ENCODE measurements at regions not wholly inside any gene's neighbourhood (a gene's known extent, or its start where the extent isn't known, plus 50 kb on each side); places are given as distances from the start of the nearest gene placed in this dataset.

- DNase-seq (ENCODE audit: low read depth in 2 of 3, low spot score in 1 of 3), result no peak
Measured at GRCh38 chr3:148205977-148206376, 491.7 kb upstream of the AGTR1 start.

- DNase-seq (ENCODE audit: low read depth in 2 of 3, low spot score in 1 of 3), result no peak
Measured at GRCh38 chr3:148206446-148206845, 491.3 kb upstream of the AGTR1 start.

GRCh38 chr3:148208975-148209374 lies 488.7 kb upstream of the AGTR1 start:
- DNase-seq (ENCODE audit: low read depth in 2 of 3, low spot score in 1 of 3), result no peak

- no peak for DNase-seq (ENCODE audit: low read depth in 2 of 3, low spot score in 1 of 3)
Measured at GRCh38 chr3:148211725-148212124, 486.0 kb upstream of the AGTR1 start.

DNA sequence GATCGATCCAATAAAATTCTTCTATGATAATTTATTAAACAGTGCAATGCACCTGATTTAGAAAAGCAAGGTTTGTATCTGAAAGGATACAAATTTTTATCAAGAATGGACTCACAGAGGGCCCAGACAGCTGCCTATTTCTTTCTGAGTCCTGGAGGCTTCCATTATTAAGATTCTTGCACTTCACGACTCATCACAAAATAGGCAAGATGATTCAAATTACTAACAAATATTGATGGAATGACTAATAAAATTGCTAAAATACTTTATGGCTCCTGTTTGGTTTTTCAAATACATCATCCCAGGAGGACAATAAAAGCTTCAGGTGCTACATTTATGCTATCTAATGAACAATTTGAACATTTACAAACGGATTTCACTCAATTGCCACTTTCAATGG lies 483.0 kb upstream of the AGTR1 start:
- DNase-seq (ENCODE audit: low read depth in 2 of 3, low spot score in 1 of 3), result no peak

DNA sequence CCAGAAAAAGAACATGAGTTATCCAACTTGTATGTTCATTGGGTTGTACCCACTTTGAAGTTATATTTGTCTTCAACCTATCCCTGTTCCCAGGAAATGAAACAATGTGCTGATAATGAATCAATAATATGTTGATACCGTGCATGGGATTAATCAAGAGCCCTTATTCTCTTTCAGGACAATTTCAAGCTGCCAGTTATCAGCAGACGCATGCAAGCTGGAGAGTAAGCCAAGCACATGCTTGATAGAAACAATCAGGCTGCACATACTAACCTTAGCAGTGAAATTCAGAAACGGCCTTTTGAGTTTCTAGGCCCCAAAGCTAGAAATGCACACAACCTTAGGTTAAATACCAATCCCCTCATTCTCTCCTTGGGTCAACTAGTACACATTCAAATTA lies 480.4 kb upstream of the AGTR1 start:
- no peak for DNase-seq (ENCODE audit: low read depth in 2 of 3, low spot score in 1 of 3)

DNA sequence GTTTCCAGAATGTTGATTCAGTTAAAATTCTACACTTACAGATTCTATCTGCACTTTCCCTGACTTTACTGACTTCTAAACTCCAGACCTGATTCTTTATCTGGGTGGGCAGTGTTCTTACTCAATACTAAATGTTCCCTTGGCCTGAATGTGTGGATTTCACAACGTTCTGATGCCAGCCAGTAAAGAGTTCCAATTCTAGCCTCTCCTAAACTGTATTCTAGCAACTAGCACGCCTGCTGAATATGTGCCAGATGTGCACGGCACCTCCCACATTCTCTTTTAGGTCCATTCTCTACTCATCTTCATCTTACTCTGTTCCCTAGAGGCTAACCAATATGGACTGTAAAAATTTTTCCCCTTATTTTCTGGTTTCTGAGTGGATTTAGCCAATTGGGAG lies 479.5 kb upstream of the AGTR1 start:
- DNase-seq (ENCODE audit: low read depth in 2 of 3, low spot score in 1 of 3), result no peak

DNA sequence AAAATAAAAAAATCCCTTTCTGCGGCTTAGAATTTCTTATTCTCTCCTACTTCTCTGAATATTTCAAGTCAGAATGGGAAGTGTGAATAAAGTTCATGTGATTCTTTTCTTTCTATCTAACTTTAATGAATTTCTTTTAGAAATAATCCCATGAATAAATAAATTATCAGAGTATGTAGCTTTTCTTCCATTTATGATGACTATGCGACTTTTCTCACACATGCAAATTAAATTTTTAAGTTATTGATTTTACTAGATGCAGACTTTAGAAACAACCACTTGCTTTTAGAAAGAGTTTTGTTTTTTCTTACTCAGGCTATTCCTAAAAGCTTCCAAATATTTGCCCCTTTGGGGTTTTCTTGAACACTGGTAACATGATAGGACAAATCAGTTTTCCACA lies 477.7 kb upstream of the AGTR1 start:
- no peak for DNase-seq (ENCODE audit: low read depth in 2 of 3, low spot score in 1 of 3)

- no peak for DNase-seq (ENCODE audit: low read depth in 2 of 3, low spot score in 1 of 3)
Measured at GRCh38 chr3:148221303-148221702, 476.4 kb upstream of the AGTR1 start.

DNA sequence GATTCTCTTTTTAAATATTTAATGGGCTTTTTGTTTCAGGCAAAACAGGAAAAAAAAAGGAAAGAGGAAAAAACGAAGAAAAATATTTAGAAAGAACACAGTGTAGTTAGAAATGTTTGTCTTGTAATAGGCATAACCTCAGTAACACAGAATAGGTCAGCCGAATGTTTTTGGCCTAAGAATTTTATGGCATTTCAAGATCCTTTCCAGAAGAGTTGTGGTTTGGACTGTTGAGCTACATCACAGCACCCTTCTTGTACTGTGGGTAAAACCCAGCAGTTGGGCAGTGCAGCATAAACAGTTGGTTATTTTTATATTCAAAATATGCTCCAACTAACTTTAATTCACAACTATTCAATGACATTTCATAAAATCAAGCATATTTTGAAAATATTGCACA lies 474.4 kb upstream of the AGTR1 start:
- no peak for DNase-seq (ENCODE audit: low read depth in 2 of 3, low spot score in 1 of 3)

DNA sequence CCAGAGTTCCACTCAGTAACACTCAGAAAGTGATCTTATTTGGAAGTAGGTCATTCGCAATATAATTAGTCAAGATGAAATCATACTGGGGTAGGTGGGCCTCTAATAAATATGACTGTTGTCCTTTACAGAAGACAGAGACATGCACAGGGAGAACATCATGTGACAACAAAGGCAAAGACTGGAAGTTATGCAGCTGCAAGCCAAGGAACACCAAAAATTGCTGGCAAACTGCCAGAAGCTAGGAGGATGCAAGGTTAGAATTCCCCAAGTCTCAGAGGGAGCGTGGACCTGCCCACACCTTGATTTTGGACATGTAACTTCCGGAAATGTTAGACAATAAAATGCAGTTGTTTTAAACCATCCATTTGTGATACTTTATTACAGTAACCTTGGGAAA lies 471.5 kb upstream of the AGTR1 start:
- no peak for DNase-seq (ENCODE audit: low read depth in 2 of 3, low spot score in 1 of 3)

DNA sequence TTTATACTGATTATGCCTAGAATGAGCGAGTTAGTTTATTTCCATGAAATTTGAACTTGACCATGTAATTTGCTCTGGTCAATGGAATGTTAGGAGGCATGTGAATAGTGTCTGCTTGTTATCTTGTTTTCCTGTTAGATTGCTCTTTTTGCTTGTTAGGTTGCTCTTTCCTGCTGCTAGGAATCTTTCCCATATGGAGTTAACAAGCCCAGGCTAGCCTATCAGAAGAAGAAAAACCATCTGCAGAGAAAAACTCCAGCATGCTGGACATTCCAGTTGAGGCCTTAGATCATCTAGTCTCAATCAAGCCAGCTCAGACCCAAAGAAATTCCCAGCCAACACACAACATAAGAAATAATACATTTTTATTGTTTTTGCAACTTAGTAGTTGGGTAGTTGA lies 470.2 kb upstream of the AGTR1 start:
- DNase-seq (ENCODE audit: low read depth in 2 of 3, low spot score in 1 of 3), result no peak

- no peak for DNase-seq (ENCODE audit: low read depth in 2 of 3, low spot score in 1 of 3)
Measured at GRCh38 chr3:148229107-148229506, 468.6 kb upstream of the AGTR1 start.

DNA sequence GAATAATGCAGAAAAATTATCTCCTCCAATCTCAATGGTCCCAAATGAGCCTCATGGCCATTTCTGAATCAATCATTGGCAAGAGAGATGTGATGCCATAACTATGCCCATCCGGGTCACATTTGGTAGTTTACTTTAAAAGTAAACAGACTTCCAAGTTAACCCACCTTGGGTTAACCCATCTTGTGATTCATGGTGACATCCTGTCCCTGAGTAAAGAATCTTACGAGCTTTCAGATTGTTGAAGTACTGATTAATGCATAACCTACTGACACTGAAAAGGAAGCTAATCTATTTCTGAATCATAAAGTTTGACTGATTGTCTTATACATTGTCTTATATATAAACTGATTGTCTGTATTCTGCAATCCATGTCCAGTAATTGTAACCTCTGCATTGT lies 467.2 kb upstream of the AGTR1 start:
- DNase-seq (ENCODE audit: low read depth in 2 of 3, low spot score in 1 of 3), result no peak

DNA sequence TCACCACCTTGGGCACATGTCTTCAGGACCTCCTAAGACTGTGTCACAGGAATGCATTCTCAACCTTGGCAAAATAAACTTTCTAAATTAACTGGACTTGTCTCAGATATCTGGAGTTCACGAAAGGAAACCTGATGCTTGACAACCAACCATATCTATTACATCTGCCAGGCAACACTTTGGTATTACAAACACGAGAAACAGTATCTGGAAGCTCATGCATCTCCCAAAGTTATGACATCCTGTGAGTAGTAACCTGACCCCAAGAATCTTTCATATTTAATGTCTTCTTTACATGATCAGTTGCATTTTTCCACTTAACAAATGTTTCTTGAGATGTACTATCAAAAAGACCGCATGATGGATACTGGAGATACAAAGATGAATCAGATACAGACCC lies 465.3 kb upstream of the AGTR1 start:
- DNase-seq (ENCODE audit: low read depth in 2 of 3, low spot score in 1 of 3), result no peak

- no peak for DNase-seq (ENCODE audit: low read depth in 2 of 3, low spot score in 1 of 3)
Measured at GRCh38 chr3:148233403-148233802, 464.3 kb upstream of the AGTR1 start.

DNA sequence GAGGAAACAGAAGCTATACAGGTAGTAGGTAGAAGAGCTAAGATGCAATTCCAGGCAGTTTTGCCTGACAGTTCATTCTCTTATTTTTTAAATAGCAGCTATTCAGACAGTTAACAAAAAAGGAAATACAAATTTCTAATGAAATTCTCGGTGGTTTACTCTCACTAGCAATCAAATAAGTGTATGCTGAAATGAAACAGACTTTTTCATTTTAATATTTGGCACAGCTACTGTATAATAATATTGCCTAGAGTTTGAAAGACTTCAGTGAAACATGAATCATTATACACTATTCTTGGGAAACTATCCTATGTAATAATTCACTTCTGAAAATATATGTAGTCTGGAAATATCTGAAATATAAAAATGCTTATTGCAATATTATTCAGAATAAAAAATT lies 463.2 kb upstream of the AGTR1 start:
- DNase-seq (ENCODE audit: low read depth in 2 of 3, low spot score in 1 of 3), result no peak

DNA sequence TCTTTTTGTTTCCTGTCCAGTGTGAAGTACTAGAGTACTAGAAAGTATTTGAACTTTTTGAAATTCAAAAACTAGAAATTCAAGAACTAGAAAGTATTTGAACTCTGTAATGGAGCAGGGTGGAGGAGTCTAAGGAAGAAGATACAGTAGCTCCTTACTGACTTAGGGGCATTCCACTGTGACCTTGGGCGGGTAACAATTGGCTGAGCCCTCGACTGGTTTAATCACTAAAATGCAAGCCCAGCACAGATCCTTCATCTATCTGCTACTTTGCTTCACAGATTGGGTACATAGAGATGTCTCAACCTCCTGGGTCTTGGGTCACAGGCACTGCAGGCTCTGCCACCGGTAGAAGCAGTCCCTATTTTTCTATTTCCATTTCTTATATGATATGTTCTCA lies 462.1 kb upstream of the AGTR1 start:
- DNase-seq (ENCODE audit: low read depth in 2 of 3, low spot score in 1 of 3), result no peak

- DNase-seq (ENCODE audit: low read depth in 2 of 3, low spot score in 1 of 3), result no peak
Measured at GRCh38 chr3:148238421-148238821, 459.3 kb upstream of the AGTR1 start.

DNA sequence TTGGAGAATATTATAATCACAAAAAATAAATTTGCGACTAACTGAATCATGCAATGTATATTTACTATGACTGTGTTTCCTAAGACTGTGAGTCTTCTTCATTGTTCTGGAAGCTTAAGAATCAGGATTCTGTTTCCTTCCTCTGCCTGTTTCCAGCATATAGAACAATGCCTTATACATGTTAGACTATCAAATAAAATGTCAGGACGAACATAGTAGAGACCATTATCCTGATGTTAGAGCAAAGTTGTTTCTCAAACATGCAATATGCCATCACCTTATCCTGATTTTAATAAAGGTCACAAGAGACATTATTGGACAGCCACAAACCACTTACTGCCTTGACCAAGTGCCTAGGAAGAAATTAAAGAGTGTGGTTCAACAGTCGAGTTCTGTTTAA lies 457.4 kb upstream of the AGTR1 start:
- no peak for DNase-seq (ENCODE audit: low read depth in 2 of 3, low spot score in 1 of 3)

GRCh38 chr3:148243609-148244008 lies 454.1 kb upstream of the AGTR1 start:
- DNase-seq (ENCODE audit: low read depth in 2 of 3, low spot score in 1 of 3), result no peak

DNA sequence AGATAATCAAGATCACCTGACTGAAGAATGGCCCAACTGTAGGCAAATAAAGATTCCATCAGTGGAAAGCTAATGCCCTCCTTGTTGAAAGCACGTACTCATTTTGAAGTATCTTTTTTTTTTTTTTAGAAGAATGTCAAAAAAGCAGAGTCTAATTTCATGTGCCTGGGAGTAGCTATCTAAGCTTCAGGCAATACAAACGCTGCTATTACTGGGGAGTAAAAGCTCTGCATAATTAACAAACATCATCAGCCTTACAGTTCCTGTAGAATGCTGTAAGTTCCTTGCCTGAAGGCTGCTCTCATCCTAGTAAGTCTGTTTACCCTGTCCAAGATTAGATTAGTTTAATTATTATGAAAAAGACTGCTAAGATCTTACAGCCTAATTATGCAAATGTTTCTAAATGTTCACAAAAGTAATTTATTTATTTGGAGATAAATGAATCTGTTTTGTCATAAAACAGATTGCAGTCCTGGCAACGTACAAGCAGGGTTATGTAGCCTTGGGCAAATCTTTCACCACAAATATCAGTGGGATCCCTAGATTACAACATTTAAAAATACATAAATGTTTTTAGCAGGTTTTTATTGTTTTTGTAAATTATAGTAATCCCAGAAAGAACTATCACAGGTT lies 451.3 kb upstream of the AGTR1 start:
- no peak for DNase-seq (ENCODE audit: low read depth in 2 of 3, low spot score in 1 of 3)

- no peak for DNase-seq (ENCODE audit: low read depth in 2 of 3, low spot score in 1 of 3)
Measured at GRCh38 chr3:148253713-148254112, 444.0 kb upstream of the AGTR1 start.

- no peak for DNase-seq (ENCODE audit: low read depth in 2 of 3, low spot score in 1 of 3)
Measured at GRCh38 chr3:148254402-148254801, 443.3 kb upstream of the AGTR1 start.
